ENCODE measurements at regions not wholly inside any gene's neighbourhood (a gene's known extent, or its start where the extent isn't known, plus 50 kb on each side); places are given as distances from the start of the nearest gene placed in this dataset.

GRCh38 chr4:137621056-137621455 is 88.8 kb upstream of the PCDH18 start:
- Histone ChIP-seq H3K36me3 (ENCODE audit: control insufficient read depth in 5 of 5, insufficient read depth in 5 of 5, low read length in 5 of 5) (no peaks in the 10 kb centered on the region), H3K9ac (ENCODE audit: low read length in 5 of 5) (no peak overlapping the region), H3K4me3 (ENCODE audit: low read depth in 1 of 5, low read length in 5 of 5) (no peak overlapping the region), H3K27me3 (ENCODE audit: control insufficient read depth in 5 of 5, insufficient read depth in 4 of 5, low read length in 5 of 5) (no peaks in the 10 kb centered on the region), H3K27ac (ENCODE audit: low read depth, low read length) (no peak overlapping the region), H3K9me3 (ENCODE audit: control insufficient read depth in 5 of 5, low read length in 5 of 5) (no peaks in the 10 kb centered on the region), H3K4me1 (ENCODE audit: control insufficient read depth in 5 of 5, insufficient read depth in 5 of 5, low read length in 5 of 5) (peaks cover 0 to 3% (median 0%) of the 10 kb centered on the region in 5 donors)

- Histone ChIP-seq H3K9ac (ENCODE audit: low read length in 5 of 5) (no peak overlapping the region), H3K27ac (ENCODE audit: low read depth, low read length) (no peak overlapping the region), H3K27me3 (ENCODE audit: control insufficient read depth in 5 of 5, insufficient read depth in 4 of 5, low read length in 5 of 5) (no peaks in the 10 kb centered on the region)
Measured at GRCh38 chr4:137614491-137614890, 82.2 kb upstream of the PCDH18 start.

GRCh38 chr4:137611998-137612700 is 79.9 kb upstream of the PCDH18 start:
- H3K4me3 ChIP-seq (ENCODE audit: low read depth in 1 of 5, low read length in 5 of 5) = no peak overlapping the region

More at GRCh38 chr4:137614491-137614890, 82.2 kb upstream of the PCDH18 start:
- Histone ChIP-seq H3K4me3 (ENCODE audit: low read depth in 1 of 5, low read length in 5 of 5) (no peak overlapping the region), H3K9me3 (ENCODE audit: control insufficient read depth in 5 of 5, low read length in 5 of 5) (no peaks in the 10 kb centered on the region), H3K36me3 (ENCODE audit: control insufficient read depth in 5 of 5, insufficient read depth in 5 of 5, low read length in 5 of 5) (no peaks in the 10 kb centered on the region), H3K4me1 (ENCODE audit: control insufficient read depth in 5 of 5, insufficient read depth in 5 of 5, low read length in 5 of 5) (peaks cover 0 to 18% (median 3%) of the 10 kb centered on the region in 5 donors)

GRCh38 chr4:137610960-137611359 is 78.7 kb upstream of the PCDH18 start:
- H3K9ac ChIP-seq (ENCODE audit: low read length in 5 of 5) = no peak overlapping the region
- no peak overlapping the region for H3K4me3 ChIP-seq (ENCODE audit: low read depth in 1 of 5, low read length in 5 of 5)
- H3K9me3 ChIP-seq (ENCODE audit: control insufficient read depth in 5 of 5, low read length in 5 of 5) = no peaks in the 10 kb centered on the region
- no peaks in the 10 kb centered on the region for H3K36me3 ChIP-seq (ENCODE audit: control insufficient read depth in 5 of 5, insufficient read depth in 5 of 5, low read length in 5 of 5)
- H3K4me1 ChIP-seq (ENCODE audit: control insufficient read depth in 5 of 5, insufficient read depth in 5 of 5, low read length in 5 of 5) = peaks cover 0 to 22% (median 6%) of the 10 kb centered on the region in 5 donors
- no peak overlapping the region for H3K27ac ChIP-seq (ENCODE audit: low read depth, low read length)
- H3K27me3 ChIP-seq (ENCODE audit: control insufficient read depth in 5 of 5, insufficient read depth in 4 of 5, low read length in 5 of 5) = no peaks in the 10 kb centered on the region

More at GRCh38 chr4:137611998-137612700, 79.9 kb upstream of the PCDH18 start:
- H3K9me3 ChIP-seq (ENCODE audit: control insufficient read depth in 5 of 5, low read length in 5 of 5) = no peaks in the 10 kb centered on the region
- H3K4me1 ChIP-seq (ENCODE audit: control insufficient read depth in 5 of 5, insufficient read depth in 5 of 5, low read length in 5 of 5) = peaks cover 0 to 25% (median 6%) of the 10 kb centered on the region in 5 donors
- no peak overlapping the region for H3K9ac ChIP-seq (ENCODE audit: low read length in 5 of 5)
- no peak overlapping the region for H3K27ac ChIP-seq (ENCODE audit: low read depth, low read length)
- H3K36me3 ChIP-seq (ENCODE audit: control insufficient read depth in 5 of 5, insufficient read depth in 5 of 5, low read length in 5 of 5) = no peaks in the 10 kb centered on the region
- H3K27me3 ChIP-seq (ENCODE audit: control insufficient read depth in 5 of 5, insufficient read depth in 4 of 5, low read length in 5 of 5) = no peaks in the 10 kb centered on the region

GRCh38 chr4:137609718-137610430 is 77.6 kb upstream of the PCDH18 start:
- Histone ChIP-seq H3K36me3 (ENCODE audit: control insufficient read depth in 5 of 5, insufficient read depth in 5 of 5, low read length in 5 of 5) (no peaks in the 10 kb centered on the region), H3K4me1 (ENCODE audit: control insufficient read depth in 5 of 5, insufficient read depth in 5 of 5, low read length in 5 of 5) (peaks cover 0 to 22% (median 6%) of the 10 kb centered on the region in 5 donors), H3K9me3 (ENCODE audit: control insufficient read depth in 5 of 5, low read length in 5 of 5) (no peaks in the 10 kb centered on the region), H3K27me3 (ENCODE audit: control insufficient read depth in 5 of 5, insufficient read depth in 4 of 5, low read length in 5 of 5) (no peaks in the 10 kb centered on the region), H3K4me3 (ENCODE audit: low read depth in 1 of 5, low read length in 5 of 5) (peak overlapping the region; percentile 1 to 61 (median 23)), H3K9ac (ENCODE audit: low read length in 5 of 5) (peak overlapping the region in 2 of 5 donors; percentile 46 to 62), H3K27ac (ENCODE audit: low read depth, low read length) (peak overlapping the region; percentile 70)

GRCh38 chr4:137608085-137608484 is 75.8 kb upstream of the PCDH18 start:
- no peak overlapping the region for H3K4me3 ChIP-seq (ENCODE audit: low read depth in 1 of 5, low read length in 5 of 5)
- no peaks in the 10 kb centered on the region for H3K9me3 ChIP-seq (ENCODE audit: control insufficient read depth in 5 of 5, low read length in 5 of 5)
- H3K36me3 ChIP-seq (ENCODE audit: control insufficient read depth in 5 of 5, insufficient read depth in 5 of 5, low read length in 5 of 5) = no peaks in the 10 kb centered on the region
- H3K27ac ChIP-seq (ENCODE audit: low read depth, low read length) = no peak overlapping the region
- H3K4me1 ChIP-seq (ENCODE audit: control insufficient read depth in 5 of 5, insufficient read depth in 5 of 5, low read length in 5 of 5) = peaks cover 0 to 22% (median 6%) of the 10 kb centered on the region in 5 donors
- no peaks in the 10 kb centered on the region for H3K27me3 ChIP-seq (ENCODE audit: control insufficient read depth in 5 of 5, insufficient read depth in 4 of 5, low read length in 5 of 5)
- H3K9ac ChIP-seq (ENCODE audit: low read length in 5 of 5) = no peak overlapping the region

- Histone ChIP-seq H3K9me3 (ENCODE audit: control insufficient read depth in 5 of 5, low read length in 5 of 5) (no peaks in the 10 kb centered on the region), H3K4me3 (ENCODE audit: low read depth in 1 of 5, low read length in 5 of 5) (no peak overlapping the region), H3K4me1 (ENCODE audit: control insufficient read depth in 5 of 5, insufficient read depth in 5 of 5, low read length in 5 of 5) (peaks cover 0 to 5% (median 4%) of the 10 kb centered on the region in 5 donors), H3K27me3 (ENCODE audit: control insufficient read depth in 5 of 5, insufficient read depth in 4 of 5, low read length in 5 of 5) (no peaks in the 10 kb centered on the region), H3K27ac (ENCODE audit: low read depth, low read length) (no peak overlapping the region), H3K9ac (ENCODE audit: low read length in 5 of 5) (no peak overlapping the region), H3K36me3 (ENCODE audit: control insufficient read depth in 5 of 5, insufficient read depth in 5 of 5, low read length in 5 of 5) (no peaks in the 10 kb centered on the region)
Measured at GRCh38 chr4:137602436-137602835, 70.1 kb upstream of the PCDH18 start.

GRCh38 chr4:137601934-137602333 is 69.6 kb upstream of the PCDH18 start:
- no peaks in the 10 kb centered on the region for H3K36me3 ChIP-seq (ENCODE audit: control insufficient read depth in 5 of 5, insufficient read depth in 5 of 5, low read length in 5 of 5)
- peaks cover 0 to 5% (median 4%) of the 10 kb centered on the region in 5 donors for H3K4me1 ChIP-seq (ENCODE audit: control insufficient read depth in 5 of 5, insufficient read depth in 5 of 5, low read length in 5 of 5)
- no peak overlapping the region for H3K9ac ChIP-seq (ENCODE audit: low read length in 5 of 5)
- no peak overlapping the region for H3K4me3 ChIP-seq (ENCODE audit: low read depth in 1 of 5, low read length in 5 of 5)
- H3K27me3 ChIP-seq (ENCODE audit: control insufficient read depth in 5 of 5, insufficient read depth in 4 of 5, low read length in 5 of 5) = no peaks in the 10 kb centered on the region
- H3K9me3 ChIP-seq (ENCODE audit: control insufficient read depth in 5 of 5, low read length in 5 of 5) = no peaks in the 10 kb centered on the region
- H3K27ac ChIP-seq (ENCODE audit: low read depth, low read length) = no peak overlapping the region

GRCh38 chr4:137599734-137600133 is 67.4 kb upstream of the PCDH18 start:
- Histone ChIP-seq H3K9me3 (ENCODE audit: control insufficient read depth in 5 of 5, low read length in 5 of 5) (no peaks in the 10 kb centered on the region), H3K36me3 (ENCODE audit: control insufficient read depth in 5 of 5, insufficient read depth in 5 of 5, low read length in 5 of 5) (no peaks in the 10 kb centered on the region), H3K9ac (ENCODE audit: low read length in 5 of 5) (no peak overlapping the region), H3K4me1 (ENCODE audit: control insufficient read depth in 5 of 5, insufficient read depth in 5 of 5, low read length in 5 of 5) (peaks cover 0 to 5% (median 4%) of the 10 kb centered on the region in 5 donors), H3K27me3 (ENCODE audit: control insufficient read depth in 5 of 5, insufficient read depth in 4 of 5, low read length in 5 of 5) (no peaks in the 10 kb centered on the region), H3K27ac (ENCODE audit: low read depth, low read length) (no peak overlapping the region), H3K4me3 (ENCODE audit: low read depth in 1 of 5, low read length in 5 of 5) (no peak overlapping the region)

GRCh38 chr4:137597752-137598430 is 65.6 kb upstream of the PCDH18 start:
- no peak overlapping the region for H3K9ac ChIP-seq (ENCODE audit: low read length in 5 of 5)
- H3K4me1 ChIP-seq (ENCODE audit: control insufficient read depth in 5 of 5, insufficient read depth in 5 of 5, low read length in 5 of 5) = peaks cover 0 to 5% (median 4%) of the 10 kb centered on the region in 5 donors
- no peaks in the 10 kb centered on the region for H3K36me3 ChIP-seq (ENCODE audit: control insufficient read depth in 5 of 5, insufficient read depth in 5 of 5, low read length in 5 of 5)
- H3K9me3 ChIP-seq (ENCODE audit: control insufficient read depth in 5 of 5, low read length in 5 of 5) = no peaks in the 10 kb centered on the region
- peak overlapping the region in 2 of 5 donors; percentile 22 to 26 for H3K4me3 ChIP-seq (ENCODE audit: low read depth in 1 of 5, low read length in 5 of 5)
- H3K27me3 ChIP-seq (ENCODE audit: control insufficient read depth in 5 of 5, insufficient read depth in 4 of 5, low read length in 5 of 5) = no peaks in the 10 kb centered on the region
- no peak overlapping the region for H3K27ac ChIP-seq (ENCODE audit: low read depth, low read length)
